WTC11 (cell line): ENCODE measurements at regions not wholly inside any gene's neighbourhood (a gene's known extent, or its start where the extent isn't known, plus 50 kb on each side); places are given as distances from the start of the nearest gene placed in this dataset.

Experiments
- CTCF ChIP-seq: fragments of 200-600 bp; IDR thresholded peaks from 2 replicates; pipeline ENCODE4 v1.8.0; 2022; ENCODE audit warnings: antibody characterized with exemption
- JAZF1 ChIP-seq: fragments of 250-450 bp; sonication (Bioruptor Pico); IDR thresholded peaks from 2 replicates; pipeline ENCODE4 v1.9.0; 2021; ENCODE audit warnings: moderate library complexity, mild to moderate bottlenecking, inconsistent platforms
- KAT7 ChIP-seq: sonication (generic); formaldehyde crosslinking; IDR thresholded peaks from 2 replicates; pipeline ENCODE4 v1.8.1; 2023; ENCODE audit warnings: missing genetic modification reagents, mild to moderate bottlenecking, borderline replicate concordance
- MAX ChIP-seq: sonication (generic); formaldehyde crosslinking; IDR thresholded peaks from 2 replicates; pipeline ENCODE4 v1.8.0; 2022; ENCODE audit warnings: mild to moderate bottlenecking, missing genetic modification reagents
- MYBL2 ChIP-seq: sonication (generic); formaldehyde crosslinking; IDR thresholded peaks from 2 replicates; pipeline ENCODE4 v1.8.1; 2023; ENCODE audit warnings: mild to moderate bottlenecking, moderate library complexity, missing genetic modification reagents
- NFE2L1 ChIP-seq: sonication (generic); formaldehyde crosslinking; IDR thresholded peaks from 2 replicates; pipeline ENCODE4 v1.8.1; 2023; ENCODE audit warnings: missing genetic modification reagents
- NR1H2 ChIP-seq: sonication (generic); formaldehyde crosslinking; IDR thresholded peaks from 2 replicates; pipeline ENCODE4 v1.9.0; 2021; ENCODE audit warnings: mild to moderate bottlenecking, moderate library complexity, missing genetic modification reagents
- RORB ChIP-seq: fragments of 250-450 bp; sonication (Bioruptor Pico); IDR thresholded peaks from 2 replicates; pipeline ENCODE4 v1.9.0; 2021; ENCODE audit warnings: mild to moderate bottlenecking
- SMAD3 ChIP-seq: sonication (generic); formaldehyde crosslinking; IDR thresholded peaks from 2 replicates; pipeline ENCODE4 v1.8.0; 2022; ENCODE audit warnings: missing genetic modification reagents, mild to moderate bottlenecking, borderline replicate concordance
- TEAD1 ChIP-seq: sonication (generic); formaldehyde crosslinking; IDR thresholded peaks from 2 replicates; pipeline ENCODE4 v1.8.0; 2022; ENCODE audit warnings: mild to moderate bottlenecking, missing genetic modification reagents
- TEAD4 ChIP-seq: sonication (generic); formaldehyde crosslinking; IDR thresholded peaks from 2 replicates; pipeline ENCODE4 v1.8.0; 2022; ENCODE audit warnings: mild to moderate bottlenecking, missing genetic modification reagents
- USF1 ChIP-seq: sonication (generic); formaldehyde crosslinking; IDR thresholded peaks from 2 replicates; pipeline ENCODE4 v1.8.0; 2022; ENCODE audit warnings: mild to moderate bottlenecking, missing genetic modification reagents
- ZNF423 ChIP-seq: fragments of 250-450 bp; sonication (Bioruptor Pico); IDR thresholded peaks from 2 replicates; pipeline ENCODE4 v2.1.2; 2022; ENCODE audit warnings: mild to moderate bottlenecking, moderate library complexity

GRCh38 chr1:80318108-80318507 is 1311.6 kb upstream of the ADGRL4 start:
- TF ChIP-seq CTCF (no peak), USF1 (no peak), NR1H2 (no peak), JAZF1 (CRISPR knock-in tag) (no peak), NFE2L1 (CRISPR knock-in tag) (no peak), MAX (CRISPR knock-in tag) (no peak), TEAD1 (CRISPR knock-in tag) (no peak), MYBL2 (CRISPR knock-in tag) (no peak), KAT7 (CRISPR knock-in tag) (no peak), ZNF423 (CRISPR knock-in tag) (no peak), TEAD4 (no peak), SMAD3 (no peak), RORB (CRISPR knock-in tag) (no peak)
